Sciatic nerve (tissue), 2 donors: ENCODE measurements at regions not wholly inside any gene's neighbourhood (a gene's known extent, or its start where the extent isn't known, plus 50 kb on each side); places are given as distances from the start of the nearest gene placed in this dataset.
A peak's percentile ranks its signal among the peaks of the same experiment; 100 is the strongest.
"Not testable (repeated sequence)": the region's sequence is repeated elsewhere in the genome, so short reads cannot be mapped to it uniquely, and the experiment has no call there.

Experiments
- ATAC-seq: fragments of 200-7000 bp; cut with Tn5 transposase; one replicate; pipeline ENCODE4 v1.9.1; 2020; ENCODE audit warnings: mild to moderate bottlenecking, moderate library complexity
- DNase-seq: peaks from one replicate; pipeline ENCODE4 v3.0.0-alpha.2; 2020; ENCODE audit warnings: low spot score
- intact Hi-C: fragments of 100-400 bp; cut with DNase I; formaldehyde crosslinking; loops from one replicate; pipeline ENCODE4 v1.14.2; 2022
- donor health status: DM: no; HTN: no; CAD: no.
- donor health status: DM: no; HTN: no; CAD: no.

GRCh38 chr22:18234926-18235619 lies 85.1 kb downstream of the USP18 start:
- ATAC-seq, DNase-seq, intact Hi-C loops: not testable (repeated sequence)

GRCh38 chr22:18237402-18237801 lies 87.4 kb downstream of the USP18 start:
- ATAC-seq, result peak; percentile 70
- DNase-seq, intact Hi-C loops: not testable (repeated sequence)
